ENCODE measurements at regions not wholly inside any gene's neighbourhood (a gene's known extent, or its start where the extent isn't known, plus 50 kb on each side); places are given as distances from the start of the nearest gene placed in this dataset.

DNA sequence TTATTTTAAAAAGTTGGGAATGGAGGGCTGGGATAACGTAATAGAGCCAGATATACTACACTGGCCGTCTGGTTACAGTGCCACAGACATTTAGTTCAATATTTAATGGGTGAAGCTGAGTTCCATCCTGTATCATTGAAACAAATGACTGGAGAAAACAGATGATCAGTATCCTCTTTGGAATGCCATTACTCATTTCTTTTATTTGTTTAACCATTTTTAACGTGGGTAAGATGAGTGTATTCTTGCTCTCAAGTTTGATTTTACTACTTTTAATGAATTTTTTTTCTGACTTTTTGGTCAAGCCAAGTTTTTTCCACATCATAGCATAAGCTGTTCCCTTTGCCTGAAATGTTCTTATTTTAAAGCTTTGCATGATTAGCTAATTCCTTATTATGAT is 53.9 kb upstream of the GRM7 start:
- no peak for TF ChIP-seq CTCF (IDR thresholded peaks at IDR 0.05; ENCODE audit: insufficient read depth, low read depth, low read length)
- Histone ChIP-seq H3K27me3 (ENCODE audit: control insufficient read depth, insufficient read depth, low read length) (no peaks in the 10 kb centered on the region), H3K36me3 (ENCODE audit: control insufficient read depth, insufficient read depth, low read length) (no peaks in the 10 kb centered on the region), H3K4me3 (ENCODE audit: low read depth, low read length) (no peak overlapping the region)
- DNase-seq (ENCODE audit: low read depth), result no peak
- ChIA-PET CTCF (no interaction called here), POLR2A (no interaction called here)

DNA sequence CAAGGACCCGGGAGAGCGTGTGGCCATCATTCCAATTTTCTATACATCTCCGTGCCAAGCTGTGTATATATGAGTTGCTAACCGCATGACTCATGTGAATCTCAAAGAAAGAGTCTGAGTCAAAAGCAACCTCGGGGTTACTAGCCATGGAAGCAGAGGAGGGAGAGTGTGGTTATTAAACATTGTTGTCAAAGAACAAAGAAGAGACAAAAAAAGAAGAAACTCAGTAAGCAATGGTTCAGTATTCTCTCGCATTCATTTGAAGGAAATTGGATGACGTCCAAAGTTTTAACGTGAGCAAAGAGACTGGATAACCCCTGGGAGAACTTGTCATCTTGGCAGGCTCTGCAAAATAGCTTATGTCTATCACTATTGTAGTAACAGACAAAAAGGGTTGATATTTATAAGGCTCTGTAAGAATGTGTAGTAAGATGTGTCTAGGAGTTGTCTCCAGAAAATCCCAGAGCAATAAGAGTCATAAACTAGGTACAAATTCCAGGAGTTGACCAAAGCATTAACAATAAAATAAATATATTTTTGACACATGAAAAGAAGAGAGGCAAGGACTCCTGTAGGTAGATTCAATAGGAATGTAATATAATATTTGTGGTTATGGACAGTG is 52.8 kb upstream of the GRM7 start:
- TF ChIP-seq CTCF (IDR thresholded peaks at IDR 0.05; ENCODE audit: insufficient read depth, low read depth, low read length), result no peak
- ChIA-PET POLR2A (no interaction called here), CTCF (interaction anchor here (0.6 kb wide), 1 partner anchor 1215 kb away, joined by 4 read pairs; no protein-coding TSS in a partner anchor)
- Histone ChIP-seq H3K27me3 (ENCODE audit: control insufficient read depth, insufficient read depth, low read length) (no peaks in the 10 kb centered on the region), H3K36me3 (ENCODE audit: control insufficient read depth, insufficient read depth, low read length) (no peaks in the 10 kb centered on the region), H3K4me3 (ENCODE audit: low read depth, low read length) (no peak overlapping the region)
- no peak for DNase-seq (ENCODE audit: low read depth)

- H3K27me3 ChIP-seq (ENCODE audit: control insufficient read depth, insufficient read depth, low read length), result no peaks in the 10 kb centered on the region
- no peak for DNase-seq (ENCODE audit: low read depth)
- H3K36me3 ChIP-seq (ENCODE audit: control insufficient read depth, insufficient read depth, low read length), result no peaks in the 10 kb centered on the region
- CTCF ChIA-PET, result no interaction called here
- POLR2A ChIA-PET, result no interaction called here
- H3K4me3 ChIP-seq (ENCODE audit: low read depth, low read length), result no peak overlapping the region
- TF ChIP-seq CTCF (IDR thresholded peaks at IDR 0.05; ENCODE audit: insufficient read depth, low read depth, low read length), result no peak
Observed at GRCh38 chr3:6809349-6809748, 51.6 kb upstream of the GRM7 start.

Measured in BJ (cell line).